Ovary (tissue), 7 donors: ENCODE measurements at regions not wholly inside any gene's neighbourhood (a gene's known extent, or its start where the extent isn't known, plus 50 kb on each side); places are given as distances from the start of the nearest gene placed in this dataset.
"Not testable (repeated sequence)": the region's sequence is repeated elsewhere in the genome, so short reads cannot be mapped to it uniquely, and the experiment has no call there.

Experiments
- DNase-seq, 5 donors: peaks; one replicate each; pipeline ENCODE4 v3.0.0-alpha.2; 2019 to 2020
- H3K27ac ChIP-seq, 2 donors: fragments of 200-600 bp; one replicate each; pipeline versions ENCODE4 v1.5.1 to v1.8.0; 2019 to 2022
- H3K27me3 ChIP-seq: fragments of 200-600 bp; one replicate; pipeline ENCODE4 v1.8.0; 2022
- H3K36me3 ChIP-seq: fragments of 200-600 bp; sonication (generic); one replicate; pipeline ENCODE4 v1.5.1; 2019
- H3K4me1 ChIP-seq: one replicate; pipeline ENCODE4 v1.8.1; 2013; ENCODE audit warnings: mild to moderate bottlenecking, moderate library complexity; ENCODE audit not compliant: insufficient read depth
- H3K4me3 ChIP-seq: fragments of 200-600 bp; sonication (generic); one replicate; pipeline ENCODE4 v1.5.1; 2017
- H3K9me3 ChIP-seq, 2 donors: fragments of 200-600 bp in 1 of 2; sonication (generic) in 1 of 2; one replicate each; pipeline versions ENCODE4 v1.5.1 to v1.8.1; 2013 to 2019; ENCODE audit warnings: mild to moderate bottlenecking in 1 of 2, moderate library complexity in 1 of 2
- CTCF ChIP-seq, 3 donors: fragments of 450-650 bp in 2 of 3; fragments of 200-600 bp in 1 of 3; IDR thresholded peaks; one replicate each; pipeline versions ENCODE4 v1.5.1 to v1.8.0; 2016 to 2022; ENCODE audit warnings: antibody characterized with exemption in 3 of 3, mild to moderate bottlenecking in 1 of 3
- EP300 ChIP-seq: sonication (generic); formaldehyde crosslinking; IDR thresholded peaks from one replicate; pipeline ENCODE4 v1.6.1; 2017; ENCODE audit warnings: antibody characterized with exemption
- POLR2A ChIP-seq: fragments of 450-650 bp; IDR thresholded peaks from one replicate; pipeline ENCODE4 v1.6.1; 2017; ENCODE audit warnings: antibody characterized with exemption, mild to moderate bottlenecking, moderate library complexity
- WGBS, 3 donors: extraction: QIAGEN DNeasy Blood & Tissue Kit in 1 of 3; methylation state at CpG; one replicate each; pipeline versions ENCODE4 v1.1.5 to v1.1.7; 2013 to 2017; 5-methylcytosine and 5-hydroxymethylcytosine counted together
- intact Hi-C, 4 donors: fragments of 100-400 bp; cut with DNase I; formaldehyde crosslinking; loops; one replicate each; pipeline versions ENCODE4 v1.11.0 to v1.15.1; 2022 to 2023
- donor health status: DM: no; HTN: no; CAD: no; lungs with moderate emphysema.
- donor health status: DM: no; HTN: no; CAD: no.
- donor health status: Bipolar disorder and iron deficiency.
- donor health status: DM: no; HTN: no; CAD: no.
- donor health status: DM: yes; HTN: yes; CAD: no.

GRCh38 chr3:11716573-11717290 lies 73.0 kb upstream of the VGLL4 start:
- 33 to 45% (median 35%) methylated on average over 6 of the region's 6 CpGs for WGBS, 3 donors
- intact Hi-C loops: no loop called here
- H3K4me3 ChIP-seq: no peak overlapping the region

GRCh38 chr3:11713171-11713570 lies 69.5 kb upstream of the VGLL4 start:
- Histone ChIP-seq H3K4me3 (no peak overlapping the region), H3K36me3 (no peaks in the 10 kb centered on the region), H3K9me3 (no peaks in the 10 kb centered on the region), H3K27me3 (no peaks in the 10 kb centered on the region), H3K4me1 (peaks cover 1% of the 10 kb centered on the region), H3K27ac (no peak overlapping the region)
- WGBS, 3 donors: 88 to 90% (median 90%) methylated on average over 6 of the region's 6 CpGs
- no peak for TF ChIP-seq POLR2A
- no peak for TF ChIP-seq EP300
- TF ChIP-seq CTCF (IDR thresholded peaks at IDR 0.05): no peak
- no peak for DNase-seq
- intact Hi-C loops: loop anchor here in 1 of 4 donors (2.0 kb wide), 1 partner anchor 14 kb away; no protein-coding TSS in a partner anchor

More at GRCh38 chr3:11716573-11717290, 73.0 kb upstream of the VGLL4 start:
- DNase-seq: no peak
- Histone ChIP-seq H3K9me3 (no peaks in the 10 kb centered on the region), H3K27me3 (no peaks in the 10 kb centered on the region), H3K36me3 (no peaks in the 10 kb centered on the region), H3K27ac (no peak overlapping the region), H3K4me1 (no peaks in the 10 kb centered on the region)
- TF ChIP-seq CTCF (IDR thresholded peaks at IDR 0.05) (no peak), EP300 (no peak), POLR2A (no peak)

GRCh38 chr3:11712646-11713045 lies 68.9 kb upstream of the VGLL4 start:
- intact Hi-C loops: loop anchor here in 1 of 4 donors (2.0 kb wide), 1 partner anchor 14 kb away; no protein-coding TSS in a partner anchor
- Histone ChIP-seq H3K9me3 (no peaks in the 10 kb centered on the region), H3K36me3 (no peaks in the 10 kb centered on the region), H3K4me1 (peaks cover 1% of the 10 kb centered on the region), H3K27ac (no peak overlapping the region), H3K27me3 (no peaks in the 10 kb centered on the region), H3K4me3 (no peak overlapping the region)
- 95 to 97% (median 96%) methylated on average over 7 of the region's 7 CpGs for WGBS, 3 donors
- TF ChIP-seq POLR2A (no peak), EP300 (no peak), CTCF (IDR thresholded peaks at IDR 0.05) (no peak)
- DNase-seq: no peak

- no peaks in the 10 kb centered on the region for H3K27me3 ChIP-seq
- 67 to 77% (median 75%) methylated on average over 5 of the region's 5 CpGs for WGBS, 3 donors
- no peaks in the 10 kb centered on the region for H3K9me3 ChIP-seq
- no peak for TF ChIP-seq POLR2A
- H3K4me1 ChIP-seq: peaks cover 1% of the 10 kb centered on the region
- no peak for DNase-seq
- H3K36me3 ChIP-seq: no peaks in the 10 kb centered on the region
- intact Hi-C loops: loop anchor here in 1 of 4 donors (2.0 kb wide), 1 partner anchor 13 kb away; no protein-coding TSS in a partner anchor
- no peak overlapping the region for H3K27ac ChIP-seq
- no peak overlapping the region for H3K4me3 ChIP-seq
These were observed 68.2 kb upstream of the VGLL4 start for GRCh38 chr3:11711876-11712275.

GRCh38 chr3:11709782-11710181 lies 66.1 kb upstream of the VGLL4 start:
- H3K4me3 ChIP-seq: no peak overlapping the region
- intact Hi-C loops: no loop called here
- no peak for DNase-seq
- no peak for TF ChIP-seq POLR2A
- no peak for TF ChIP-seq EP300
- TF ChIP-seq CTCF (IDR thresholded peaks at IDR 0.05): no peak
- no peaks in the 10 kb centered on the region for H3K27me3 ChIP-seq
- no peak overlapping the region for H3K27ac ChIP-seq
- H3K36me3 ChIP-seq: no peaks in the 10 kb centered on the region
- H3K9me3 ChIP-seq: no peaks in the 10 kb centered on the region
- peaks cover 1% of the 10 kb centered on the region for H3K4me1 ChIP-seq
- WGBS, 3 donors: 95 to 98% (median 98%) methylated on average over 3 of the region's 3 CpGs

- H3K27me3 ChIP-seq, DNase-seq, intact Hi-C loops, H3K36me3 ChIP-seq, H3K9me3 ChIP-seq, H3K4me1 ChIP-seq, H3K27ac ChIP-seq, H3K4me3 ChIP-seq: not testable (repeated sequence)
- WGBS, 3 donors: 77 to 95% (median 95%) methylated on average over 2 of the region's 2 CpGs
These were observed 63.4 kb upstream of the VGLL4 start for GRCh38 chr3:11707084-11707483.
